Endothelial cell of umbilical vein (primary cell): ENCODE measurements at regions not wholly inside any gene's neighbourhood (a gene's known extent, or its start where the extent isn't known, plus 50 kb on each side); places are given as distances from the start of the nearest gene placed in this dataset.

ENCODE experiments used
- BruUV-seq: library from RNA; stranded (reverse); fragments of 400-500 nt; replicated peaks from 2 replicates; lab custom pipeline; 2021; lab: Mats Ljungman, UMichigan
- CTCF ChIA-PET: fragments of 300-600, 350-600 bp; sonication (Branson Sonifier 250); formaldehyde crosslinking; loops from one replicate; lab custom pipeline; 2021; ENCODE audit warnings: antibody characterized with exemption, inconsistent platforms; lab: Charles Lee
- POLR2A ChIA-PET: fragments of 300-600, 350-600 bp; sonication (Branson Sonifier 250); formaldehyde crosslinking; loops from one replicate; lab custom pipeline; 2021; ENCODE audit warnings: antibody characterized with exemption, inconsistent platforms; lab: Charles Lee
- DNase-seq: peaks from one replicate; pipeline ENCODE4 v3.0.0-alpha.2; 2011; ENCODE audit warnings: low read depth, low spot score
- FAIRE-seq: peaks from 2 replicates; lab custom pipeline; 2011; peaks lifted over from hg19 to GRCh38; lab: Jason Lieb, UNC
- H2AFZ ChIP-seq: 2 replicates; pipeline ENCODE4 v1.6.0; 2012; ENCODE audit warnings: low read depth, low read length, control low read depth, inconsistent platforms
- H3K27ac ChIP-seq: 2 replicates; pipeline ENCODE4 v1.5.1; 2011; ENCODE audit warnings: low read depth, mild to moderate bottlenecking, control low read depth, low read length, moderate library complexity; ENCODE audit not compliant: insufficient read depth
- H3K27me3 ChIP-seq, 2 experiments: 2 replicates each; pipeline versions ENCODE4 v1.6.0 to v1.6.1; 2011; ENCODE audit warnings: low read length in 2 of 2, mixed read lengths in 1 of 2; ENCODE audit not compliant: control insufficient read depth in 2 of 2, insufficient read depth in 2 of 2
- H3K36me3 ChIP-seq, 2 experiments: 2 replicates in 1 of 2; 3 replicates in 1 of 2; pipeline ENCODE4 v1.5.1; 2011; ENCODE audit warnings: low read length in 2 of 2, mild to moderate bottlenecking in 1 of 2, moderate library complexity in 1 of 2; ENCODE audit not compliant: control insufficient read depth in 2 of 2, insufficient read depth in 2 of 2; ENCODE audit errors: extremely low read depth in 1 of 2
- H3K4me1 ChIP-seq: 3 replicates; pipeline ENCODE4 v1.5.1; 2011; ENCODE audit warnings: mild to moderate bottlenecking, low read length; ENCODE audit not compliant: control insufficient read depth, insufficient read depth; ENCODE audit errors: extremely low read depth
- H3K4me2 ChIP-seq: 2 replicates; pipeline ENCODE4 v1.6.1; 2011; ENCODE audit warnings: low read length, control low read depth, mixed read lengths; ENCODE audit not compliant: insufficient read depth
- H3K4me3 ChIP-seq, 3 experiments: fragments of 200-600 bp in 1 of 3; sonication (generic), shearing (Covaris generic) in 1 of 3; replicated peaks in 1 of 3; 2 replicates each; pipeline ENCODE4 v1.5.1; 2011 to 2016; ENCODE audit warnings: control low read depth in 3 of 3, low read length in 3 of 3, mild to moderate bottlenecking in 2 of 3, inconsistent platforms in 1 of 3, low read depth in 1 of 3, moderate library complexity in 1 of 3; ENCODE audit not compliant: insufficient read depth in 1 of 3
- H3K79me2 ChIP-seq: 2 replicates; pipeline ENCODE4 v1.6.0; 2012; ENCODE audit warnings: low read length, inconsistent platforms; ENCODE audit not compliant: control insufficient read depth, insufficient read depth
- H3K9ac ChIP-seq: replicated peaks from 2 replicates; pipeline ENCODE3; 2011; ENCODE audit warnings: low read length, control low read depth; ENCODE audit not compliant: insufficient read depth; ENCODE audit errors: extremely low read depth
- H3K9me1 ChIP-seq: replicated peaks from 3 replicates; pipeline ENCODE4 v1.6.0; 2011; ENCODE audit warnings: mild to moderate bottlenecking, low read length; ENCODE audit not compliant: control insufficient read depth, insufficient read depth; ENCODE audit errors: extremely low read depth
- H3K9me3 ChIP-seq: replicated peaks from 2 replicates; pipeline ENCODE4 v1.5.1; 2012; ENCODE audit warnings: low read length, inconsistent platforms; ENCODE audit not compliant: control insufficient read depth, insufficient read depth
- H4K20me1 ChIP-seq: replicated peaks from 2 replicates; pipeline ENCODE3; 2011; ENCODE audit warnings: mild to moderate bottlenecking, low read length; ENCODE audit not compliant: control insufficient read depth, insufficient read depth; ENCODE audit errors: extremely low read depth
- CTCF ChIP-seq, 2 donors: IDR thresholded peaks; 1 replicate in 1 of 2; 2 replicates in 1 of 2; pipeline ENCODE4 v1.5.1; 2011; ENCODE audit warnings: low read length in 2 of 2, mild to moderate bottlenecking in 2 of 2, moderate library complexity in 2 of 2, control low read depth in 1 of 2, inconsistent platforms in 1 of 2, low read depth in 1 of 2; ENCODE audit not compliant: insufficient read depth in 1 of 2; ENCODE audit errors: extremely low read depth in 1 of 2
- EZH2 ChIP-seq: IDR thresholded peaks from 2 replicates; pipeline ENCODE4 v1.6.1; 2012; ENCODE audit warnings: borderline replicate concordance, low read depth, mild to moderate bottlenecking, moderate library complexity, low read length, inconsistent platforms; ENCODE audit not compliant: severe bottlenecking
- FOS ChIP-seq: IDR thresholded peaks from 2 replicates; pipeline ENCODE4 v1.6.1; 2011; ENCODE audit warnings: mild to moderate bottlenecking, low read length, moderate library complexity, borderline replicate concordance; ENCODE audit not compliant: insufficient read depth
- GATA2 ChIP-seq: IDR thresholded peaks from 2 replicates; pipeline ENCODE4 v1.7.0; 2011; ENCODE audit warnings: low read depth, mild to moderate bottlenecking, moderate library complexity, mixed read lengths, low read length; ENCODE audit not compliant: insufficient read length, insufficient read depth
- JUN ChIP-seq: IDR thresholded peaks from 2 replicates; pipeline ENCODE4 v1.6.1; 2011; ENCODE audit warnings: borderline replicate concordance, low read depth; ENCODE audit not compliant: insufficient read length, insufficient read depth
- MAX ChIP-seq: IDR thresholded peaks from 2 replicates; pipeline ENCODE4 v1.6.1; 2011; ENCODE audit not compliant: insufficient read depth, insufficient read length
- MYC ChIP-seq: IDR thresholded peaks from one replicate; pipeline ENCODE4 v1.6.1; 2011; ENCODE audit warnings: mild to moderate bottlenecking, low read depth, low read length
- POLR2A ChIP-seq: IDR thresholded peaks from 2 replicates; pipeline ENCODE4 v1.6.1; 2012; ENCODE audit warnings: low read depth, mild to moderate bottlenecking, control low read depth, low read length
- POLR2AphosphoS5 ChIP-seq: IDR thresholded peaks from 2 replicates; pipeline ENCODE4 v1.6.1; 2012; ENCODE audit warnings: low read depth, mild to moderate bottlenecking, control low read depth, low read length, moderate library complexity; ENCODE audit not compliant: insufficient read depth
- dilution Hi-C: fragments of 300-500 bp; cut with MboI; formaldehyde crosslinking; loops from one replicate; pipeline ENCODE4 v1.15.0; 2019; ENCODE audit warnings: low sequenced_read_pairs; ENCODE audit not compliant: extremely low pct_ligation_motif_present
- intact Hi-C: fragments of 100-400 bp; cut with micrococcal nuclease; formaldehyde crosslinking; loops from one replicate; pipeline ENCODE4 v1.10.0; 2022

- no peaks in the 10 kb centered on the region for H4K20me1 ChIP-seq
- FAIRE-seq (no peak), DNase-seq (no peak)
- H2AFZ ChIP-seq = no peak overlapping the region
- H3K27ac ChIP-seq = no peak overlapping the region
- no TSS peak for BruUV-seq
- no peak overlapping the region for H3K4me3 ChIP-seq
- no peaks in the 10 kb centered on the region for H3K9me3 ChIP-seq
- no peaks in the 10 kb centered on the region for H3K9me1 ChIP-seq
- TF ChIP-seq POLR2AphosphoS5 (no peak), JUN (no peak), POLR2A (no peak), CTCF (IDR thresholded peaks at IDR 0.05; ENCODE audit: extremely low read depth in 1 of 2, insufficient read depth in 1 of 2, low read depth in 1 of 2, low read length in 2 of 2) (no peak), MYC (no peak), FOS (no peak), MAX (no peak), GATA2 (no peak), EZH2 (no peak)
- H3K4me1 ChIP-seq = peaks cover 31% of the 10 kb centered on the region
- POLR2A ChIA-PET = no interaction called here
- dilution Hi-C loops (no loop called here), intact Hi-C loops (no loop called here)
- H3K79me2 ChIP-seq = no peaks in the 10 kb centered on the region
- H3K4me2 ChIP-seq = no peak overlapping the region
- H3K36me3 ChIP-seq = no peaks in the 10 kb centered on the region
- CTCF ChIA-PET = interaction anchor here (1.2 kb wide), 1 partner anchor 96 kb away, joined by 3 read pairs; no protein-coding TSS in a partner anchor
- H3K9ac ChIP-seq = no peak overlapping the region
- no peaks in the 10 kb centered on the region for H3K27me3 ChIP-seq
Observed at GRCh38 chr4:128358913-128359279, 71.3 kb upstream of the PGRMC2 start.
